GM12891 (cell line): ENCODE measurements at regions not wholly inside any gene's neighbourhood (a gene's known extent, or its start where the extent isn't known, plus 50 kb on each side); places are given as distances from the start of the nearest gene placed in this dataset.

Experiments used
- POLR2A ChIP-seq: IDR thresholded peaks from 2 replicates; pipeline ENCODE4 v1.6.1; 2011; ENCODE audit warnings: low read depth, low read length, control low read depth
- POLR2AphosphoS5 ChIP-seq: IDR thresholded peaks from 2 replicates; pipeline ENCODE4 v1.6.1; 2011; ENCODE audit warnings: low read depth, low read length, control low read depth
- TAF1 ChIP-seq: IDR thresholded peaks from 2 replicates; pipeline ENCODE4 v1.6.1; 2011; ENCODE audit warnings: low read depth, low read length, control low read depth

GRCh38 chr10:20624642-20625041 is 272.5 kb downstream of the NEBL start:
- TF ChIP-seq POLR2AphosphoS5 (no peak), POLR2A (no peak), TAF1 (no peak)
